ENCODE measurements at regions not wholly inside any gene's neighbourhood (a gene's known extent, or its start where the extent isn't known, plus 50 kb on each side); places are given as distances from the start of the nearest gene placed in this dataset.

- no peaks in the 10 kb centered on the region for H3K79me2 ChIP-seq (ENCODE audit: insufficient read depth, low read length)
- RAD21 ChIA-PET (ENCODE audit: low non-redundant PET in 1 of 2, low total read pairs in 2 of 2, uncharacterized antibody in 2 of 2, unreplicated experiment in 2 of 2), result no interaction called here
- peaks cover 17% of the 10 kb centered on the region; the same call in 1 of the 2 replicates for H3K27me3 ChIP-seq (ENCODE audit: insufficient read depth, low read length)
- ATAC-seq (no peak), DNase-seq (ENCODE audit: low read depth, low spot score) (peak; percentile 2)
- peak; percentile 48 for TF ChIP-seq RAD21 (IDR thresholded peaks at IDR 0.05; ENCODE audit: low read depth)
- no peak for TF ChIP-seq FOSL1 (IDR thresholded peaks at IDR 0.05; ENCODE audit: low read depth)
- TF ChIP-seq CTCF (IDR thresholded peaks at IDR 0.05 in 2 of 3, conservative IDR thresholded peaks at IDR 0.05 in 1 of 3; ENCODE audit: borderline replicate concordance in 1 of 3, insufficient read depth in 1 of 3, low read depth in 2 of 3, low read length in 2 of 3), result peak; percentile 9 to 36 (median 12); a peak in 2 of 6 replicates
- no peak for TF ChIP-seq REST (IDR thresholded peaks at IDR 0.05; ENCODE audit: low read depth)
- BruUV-seq (replicated peaks), result no TSS peak
- no peak overlapping the region for H3K9ac ChIP-seq (ENCODE audit: low read length)
- H3K9me3 ChIP-seq (ENCODE audit: control insufficient read depth in 1 of 2, insufficient read depth in 1 of 2, low read depth in 1 of 2, low read length in 2 of 2), result no peaks in the 10 kb centered on the region
- no peaks in the 10 kb centered on the region for H4K20me1 ChIP-seq (ENCODE audit: insufficient read depth)
- POLR2A ChIA-PET, result no interaction called here
- H3K36me3 ChIP-seq (ENCODE audit: control insufficient read depth in 1 of 2, insufficient read depth in 2 of 2, low read length in 2 of 2), result no peaks in the 10 kb centered on the region
- no peaks in the 10 kb centered on the region for H3K9me2 ChIP-seq (ENCODE audit: insufficient read depth)
- no peak overlapping the region for H3K4me3 ChIP-seq (replicated peaks in 1 of 2; ENCODE audit: low read depth in 1 of 2, low read length in 2 of 2)
- H3K4me1 ChIP-seq (ENCODE audit: control insufficient read depth in 1 of 2, insufficient read depth in 2 of 2, low read length in 2 of 2), result no peaks in the 10 kb centered on the region
- H3K4me2 ChIP-seq (ENCODE audit: low read length), result no peak overlapping the region
- H2AFZ ChIP-seq (ENCODE audit: low read depth, low read length, poor library complexity, severe bottlenecking), result no peak overlapping the region
- H3K27ac ChIP-seq (ENCODE audit: low read depth, low read length), result no peak overlapping the region
- CTCF ChIA-PET, result interaction anchor here (1.0 kb wide), 1 partner anchor 576 kb away, joined by 5 read pairs; no protein-coding TSS in a partner anchor
- intact Hi-C loops (cut with micrococcal nuclease), result loop anchor here (5.0 kb wide), 1 partner anchor 212 kb away; no protein-coding TSS in a partner anchor
These were observed 623.1 kb upstream of the MGMT start for GRCh38 chr10:128843972-128844371.
